Transverse colon (tissue), 4 donors: ENCODE measurements at regions not wholly inside any gene's neighbourhood (a gene's known extent, or its start where the extent isn't known, plus 50 kb on each side); places are given as distances from the start of the nearest gene placed in this dataset.

ENCODE experiments used
- DNase-seq: peaks from one replicate; pipeline ENCODE4 v3.0.0-alpha.2; 2019
- H3K27ac ChIP-seq, 4 donors: fragments of 200-600 bp; sonication (generic); 2 replicates each; pipeline ENCODE4 v1.5.1; 2016 to 2018; ENCODE audit warnings: inconsistent platforms in 4 of 4
- H3K27me3 ChIP-seq: fragments of 200-600 bp; sonication (generic); 2 replicates; pipeline ENCODE4 v1.5.1; 2017; ENCODE audit warnings: inconsistent platforms
- H3K36me3 ChIP-seq, 4 donors: fragments of 200-600 bp; sonication (generic); 2 replicates each; pipeline ENCODE4 v1.5.1; 2017 to 2019; ENCODE audit warnings: inconsistent platforms in 4 of 4
- H3K4me1 ChIP-seq, 4 donors: fragments of 200-600 bp; sonication (generic); 2 replicates each; pipeline ENCODE4 v1.5.1; 2017 to 2020; ENCODE audit warnings: inconsistent platforms in 4 of 4
- H3K4me3 ChIP-seq, 4 donors: fragments of 200-600 bp; sonication (generic); 1 replicate in 1 of 4; 2 replicates in 3 of 4; pipeline versions ENCODE4 v1.5.1 to v1.6.1; 2017 to 2019; ENCODE audit warnings: inconsistent platforms in 4 of 4
- H3K9me3 ChIP-seq, 2 donors: fragments of 200-600 bp; sonication (generic); 2 replicates each; pipeline ENCODE4 v1.5.1; 2017 to 2019; ENCODE audit warnings: inconsistent platforms in 2 of 2
- EP300 ChIP-seq: sonication (generic); formaldehyde crosslinking; IDR thresholded peaks from one replicate; pipeline ENCODE4 v1.6.1; 2017; ENCODE audit warnings: antibody characterized with exemption, low read depth
- POLR2A ChIP-seq: fragments of 450-650 bp; IDR thresholded peaks from one replicate; pipeline ENCODE4 v1.6.1; 2016; ENCODE audit warnings: antibody characterized with exemption, mild to moderate bottlenecking, moderate library complexity
- POLR2AphosphoS5 ChIP-seq, 3 donors: sonication (generic); formaldehyde crosslinking; IDR thresholded peaks; one replicate each; pipeline ENCODE4 v1.6.1; 2016; ENCODE audit warnings: antibody characterized with exemption in 3 of 3
- WGBS, 2 donors: methylation state at CpG; one replicate each; pipeline ENCODE4 v1.1.5; 2018; ENCODE audit warnings: low coverage in 1 of 2; 5-methylcytosine and 5-hydroxymethylcytosine counted together
- in situ Hi-C, 4 donors: fragments of 200-750 bp; cut with MboI; loops; one replicate each; pipeline versions ENCODE4 v1.15.0 to v1.15.1; 2017; ENCODE audit warnings: low sequenced_read_pairs in 3 of 4, low pct_ligation_motif_present in 1 of 4, low pct_unique_long_range_greater_than_20kb in 1 of 4
- intact Hi-C: fragments of 100-400 bp; cut with DNase I; formaldehyde crosslinking; loops from one replicate; pipeline ENCODE4 v1.15.1; 2023; ENCODE audit warnings: low total_unique reads
- TF ChIP-seq, protein P1 (sequence below), 5 experiments: fragments of 200-600 bp in 3 of 5; fragments of 450-650 bp in 2 of 5; sonication (generic) in 3 of 5; IDR thresholded peaks; 1 replicate in 2 of 5; 2 replicates in 3 of 5; pipeline ENCODE4 v1.5.1; 2016 to 2017; ENCODE audit warnings: antibody characterized with exemption in 5 of 5, inconsistent platforms in 3 of 5, mild to moderate bottlenecking in 2 of 5, moderate library complexity in 1 of 5

DNA sequence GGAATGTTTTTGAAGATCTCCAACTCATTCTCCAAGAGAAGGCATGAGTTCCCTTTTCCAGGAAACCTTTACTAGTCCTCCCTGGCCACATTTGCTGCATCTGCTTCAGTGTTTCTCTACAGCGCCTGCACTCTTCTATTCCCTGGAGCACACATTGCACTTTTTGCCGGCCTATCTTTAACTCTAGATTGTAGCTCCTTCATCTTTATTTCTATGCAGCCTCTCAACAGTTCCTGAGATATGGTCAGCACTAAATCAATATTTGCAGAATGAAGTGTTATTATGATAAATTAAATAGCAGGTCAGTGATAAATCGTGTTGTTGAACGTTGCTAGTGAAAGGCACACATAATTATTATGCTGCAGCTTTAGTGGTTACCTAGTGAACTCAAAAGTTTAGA, 88.3 kb downstream of the VCX3A start:
- Histone ChIP-seq H3K4me3 (no peak overlapping the region), H3K36me3 (no peaks in the 10 kb centered on the region), H3K9me3 (no peaks in the 10 kb centered on the region), H3K27ac (no peak overlapping the region), H3K27me3 (no peaks in the 10 kb centered on the region), H3K4me1 (no peaks in the 10 kb centered on the region)
- TF ChIP-seq, protein P1, sequence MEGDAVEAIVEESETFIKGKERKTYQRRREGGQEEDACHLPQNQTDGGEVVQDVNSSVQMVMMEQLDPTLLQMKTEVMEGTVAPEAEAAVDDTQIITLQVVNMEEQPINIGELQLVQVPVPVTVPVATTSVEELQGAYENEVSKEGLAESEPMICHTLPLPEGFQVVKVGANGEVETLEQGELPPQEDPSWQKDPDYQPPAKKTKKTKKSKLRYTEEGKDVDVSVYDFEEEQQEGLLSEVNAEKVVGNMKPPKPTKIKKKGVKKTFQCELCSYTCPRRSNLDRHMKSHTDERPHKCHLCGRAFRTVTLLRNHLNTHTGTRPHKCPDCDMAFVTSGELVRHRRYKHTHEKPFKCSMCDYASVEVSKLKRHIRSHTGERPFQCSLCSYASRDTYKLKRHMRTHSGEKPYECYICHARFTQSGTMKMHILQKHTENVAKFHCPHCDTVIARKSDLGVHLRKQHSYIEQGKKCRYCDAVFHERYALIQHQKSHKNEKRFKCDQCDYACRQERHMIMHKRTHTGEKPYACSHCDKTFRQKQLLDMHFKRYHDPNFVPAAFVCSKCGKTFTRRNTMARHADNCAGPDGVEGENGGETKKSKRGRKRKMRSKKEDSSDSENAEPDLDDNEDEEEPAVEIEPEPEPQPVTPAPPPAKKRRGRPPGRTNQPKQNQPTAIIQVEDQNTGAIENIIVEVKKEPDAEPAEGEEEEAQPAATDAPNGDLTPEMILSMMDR (IDR thresholded peaks at IDR 0.05): no peak
- TF ChIP-seq POLR2AphosphoS5 (IDR thresholded peaks at IDR 0.05): no peak
- TF ChIP-seq POLR2A: no peak
- TF ChIP-seq EP300: no peak
- in situ Hi-C loops: no loop called here
- no peak for DNase-seq
- WGBS, 2 donors: 73 to 80% methylated on average over 2 to 4 of the region's 4 CpGs
- intact Hi-C loops: no loop called here

DNA sequence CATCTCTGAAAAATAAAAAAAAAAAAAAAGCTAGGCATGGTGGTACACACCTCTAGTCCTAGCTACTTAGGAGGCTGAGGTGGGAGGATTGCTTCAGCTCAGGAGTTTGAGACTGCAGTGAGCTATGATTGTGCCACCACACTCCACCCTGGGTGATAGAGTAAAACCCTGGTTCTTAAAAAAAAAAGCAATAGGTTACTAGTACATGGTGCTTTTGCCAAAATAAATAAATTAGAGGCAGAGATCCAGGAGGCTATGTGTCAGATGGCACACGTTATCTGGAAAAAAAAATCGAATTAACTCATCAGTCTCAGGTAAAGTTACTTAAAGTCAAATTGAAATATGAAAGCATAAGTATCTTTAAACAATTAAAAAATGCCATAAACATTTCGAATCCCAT, 94.3 kb downstream of the VCX3A start:
- TF ChIP-seq POLR2AphosphoS5 (IDR thresholded peaks at IDR 0.05) (no peak), POLR2A (no peak), EP300 (no peak)
- TF ChIP-seq, protein P1 (IDR thresholded peaks at IDR 0.05): no peak
- no peaks in the 10 kb centered on the region for H3K4me1 ChIP-seq
- no peaks in the 10 kb centered on the region for H3K9me3 ChIP-seq
- no peak overlapping the region for H3K4me3 ChIP-seq
- WGBS, 2 donors: 0 to 46% methylated on average over 1 to 3 of the region's 3 CpGs
- H3K27ac ChIP-seq: no peak overlapping the region
- no peaks in the 10 kb centered on the region for H3K27me3 ChIP-seq
- no peaks in the 10 kb centered on the region for H3K36me3 ChIP-seq
- intact Hi-C loops: no loop called here
- in situ Hi-C loops: no loop called here
- DNase-seq: no peak

DNA sequence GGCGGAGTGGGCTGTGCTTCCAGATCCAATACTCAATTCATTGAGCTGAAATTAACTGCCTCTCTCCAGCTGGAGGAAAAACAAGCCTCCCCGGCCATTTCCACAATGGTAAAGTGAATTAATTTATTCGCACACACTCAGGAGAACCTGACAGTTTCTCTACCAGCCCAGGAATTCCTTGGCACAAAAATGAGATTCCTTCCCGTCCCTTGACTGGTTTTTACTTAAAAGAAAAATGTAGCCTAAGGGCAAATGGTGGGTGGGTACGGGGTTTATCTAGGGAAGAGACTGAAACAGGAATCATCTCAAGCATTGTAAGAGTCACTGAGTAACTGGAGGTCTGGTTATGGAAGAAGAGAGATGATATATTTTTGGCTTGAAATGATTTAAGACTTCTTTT, 102.7 kb downstream of the VCX3A start:
- Histone ChIP-seq H3K27me3 (no peaks in the 10 kb centered on the region), H3K9me3 (no peaks in the 10 kb centered on the region), H3K36me3 (no peaks in the 10 kb centered on the region), H3K4me3 (no peak overlapping the region), H3K4me1 (no peaks in the 10 kb centered on the region), H3K27ac (no peak overlapping the region)
- intact Hi-C loops (no loop called here), in situ Hi-C loops (no loop called here)
- WGBS, 2 donors: 75 to 90% methylated on average over 2 to 5 of the region's 5 CpGs
- TF ChIP-seq POLR2A: no peak
- no peak for TF ChIP-seq EP300
- TF ChIP-seq, protein P1 (IDR thresholded peaks at IDR 0.05): no peak
- TF ChIP-seq POLR2AphosphoS5 (IDR thresholded peaks at IDR 0.05): no peak
- no peak for DNase-seq

DNA sequence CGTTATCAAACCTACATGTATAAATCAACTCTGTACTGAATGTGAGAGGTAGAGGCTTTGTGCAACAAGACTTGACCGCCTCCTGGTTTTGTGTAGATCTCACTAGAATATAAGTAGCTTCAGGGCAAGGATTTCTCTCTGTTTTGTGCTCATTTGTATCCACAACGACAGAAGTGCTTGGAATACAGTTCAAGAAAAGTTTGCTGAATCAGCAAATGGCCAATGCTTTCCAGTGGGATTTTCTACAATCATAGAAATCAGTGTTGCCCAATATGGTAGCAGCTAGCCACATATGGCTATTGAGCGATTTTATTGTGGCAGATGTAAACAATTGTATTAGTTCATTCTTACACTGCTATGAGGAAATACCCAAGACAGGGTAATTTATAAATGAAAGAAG, 127.4 kb downstream of the VCX3A start:
- Histone ChIP-seq H3K27me3 (no peaks in the 10 kb centered on the region), H3K4me3 (no peak overlapping the region), H3K9me3 (no peaks in the 10 kb centered on the region), H3K36me3 (no peaks in the 10 kb centered on the region), H3K27ac (no peak overlapping the region), H3K4me1 (no peaks in the 10 kb centered on the region)
- in situ Hi-C loops (no loop called here), intact Hi-C loops (no loop called here)
- DNase-seq: no peak
- TF ChIP-seq, protein P1 (IDR thresholded peaks at IDR 0.05): no peak
- TF ChIP-seq POLR2AphosphoS5 (IDR thresholded peaks at IDR 0.05): no peak
- TF ChIP-seq POLR2A: no peak
- no peak for TF ChIP-seq EP300
- WGBS, 2 donors: 78 to 83% methylated on average over 1 to 4 of the region's 4 CpGs
